Mesenchymal stem cell (in vitro differentiated cells and primary cell): ENCODE measurements at regions not wholly inside any gene's neighbourhood (a gene's known extent, or its start where the extent isn't known, plus 50 kb on each side); places are given as distances from the start of the nearest gene placed in this dataset.

Experiments
- DNase-seq: peaks from one replicate; pipeline ENCODE4 v3.0.0-alpha.2; 2013
- H2AFZ ChIP-seq: one replicate; pipeline ENCODE4 v1.6.1; 2013; ENCODE audit warnings: low read depth, mild to moderate bottlenecking, control low read depth, inconsistent platforms, low read length, moderate library complexity
- H2AK5ac ChIP-seq: 2 replicates; pipeline ENCODE4 v1.6.1; 2013; ENCODE audit warnings: low read length, moderate library complexity, mild to moderate bottlenecking, inconsistent platforms; ENCODE audit not compliant: severe bottlenecking
- H2BK120ac ChIP-seq: one replicate; pipeline ENCODE4 v1.6.1; 2013; ENCODE audit warnings: low read depth, mild to moderate bottlenecking, inconsistent platforms, low read length, moderate library complexity
- H2BK12ac ChIP-seq, 2 experiments: one replicate each; pipeline ENCODE4 v1.6.1; 2013; ENCODE audit warnings: inconsistent platforms in 2 of 2, low read length in 2 of 2, mild to moderate bottlenecking in 2 of 2, moderate library complexity in 2 of 2, control low read depth in 1 of 2
- H2BK15ac ChIP-seq: one replicate; pipeline ENCODE4 v1.6.1; 2013; ENCODE audit warnings: mild to moderate bottlenecking, low read depth, inconsistent platforms; ENCODE audit not compliant: poor library complexity, severe bottlenecking
- H2BK5ac ChIP-seq: 2 replicates; pipeline ENCODE4 v1.6.1; 2013; ENCODE audit warnings: low read depth, mild to moderate bottlenecking, low read length, control low read depth, inconsistent platforms; ENCODE audit not compliant: poor library complexity, severe bottlenecking
- H3K14ac ChIP-seq, 2 experiments: one replicate each; pipeline ENCODE4 v1.6.1; 2013; ENCODE audit warnings: inconsistent platforms in 2 of 2, low read length in 2 of 2, control low read depth in 1 of 2, mild to moderate bottlenecking in 1 of 2, moderate library complexity in 1 of 2
- H3K18ac ChIP-seq, 2 experiments: one replicate each; pipeline ENCODE4 v1.6.1; 2013; ENCODE audit warnings: inconsistent platforms in 2 of 2, low read length in 2 of 2, control low read depth in 1 of 2, low read depth in 1 of 2, mild to moderate bottlenecking in 1 of 2
- H3K23ac ChIP-seq, 2 experiments: one replicate each; pipeline ENCODE4 v1.6.1; 2013; ENCODE audit warnings: inconsistent platforms in 2 of 2, low read length in 2 of 2, mild to moderate bottlenecking in 2 of 2, moderate library complexity in 2 of 2, control low read depth in 1 of 2
- H3K27ac ChIP-seq: 2 replicates; pipeline ENCODE4 v1.5.1; 2013; ENCODE audit warnings: mild to moderate bottlenecking, moderate library complexity, low read length, control low read depth, inconsistent platforms; ENCODE audit not compliant: poor library complexity, severe bottlenecking
- H3K27me3 ChIP-seq, 2 experiments: 2 replicates each; pipeline versions ENCODE4 v1.6.1 to v1.7.0; 2013; ENCODE audit warnings: low read length in 2 of 2, mild to moderate bottlenecking in 2 of 2, moderate library complexity in 2 of 2, control low read depth in 1 of 2, inconsistent platforms in 1 of 2; ENCODE audit not compliant: control insufficient read depth in 1 of 2, insufficient read depth in 1 of 2
- H3K36me3 ChIP-seq, 2 experiments: 2 replicates each; pipeline versions ENCODE4 v1.6.1 to v1.7.0; 2013; ENCODE audit warnings: low read length in 2 of 2, control low read depth in 1 of 2, inconsistent platforms in 1 of 2, low read depth in 1 of 2, mild to moderate bottlenecking in 1 of 2; ENCODE audit not compliant: insufficient read depth in 2 of 2, control insufficient read depth in 1 of 2
- H3K4ac ChIP-seq, 2 experiments: one replicate each; pipeline ENCODE4 v1.6.1; 2013; ENCODE audit warnings: inconsistent platforms in 2 of 2, low read length in 2 of 2, mild to moderate bottlenecking in 2 of 2, moderate library complexity in 2 of 2, control low read depth in 1 of 2, low read depth in 1 of 2
- H3K4me1 ChIP-seq: 2 replicates; pipeline ENCODE4 v1.6.1; 2013; ENCODE audit warnings: low read depth, low read length, control low read depth; ENCODE audit not compliant: control insufficient read depth, insufficient read depth
- H3K4me2 ChIP-seq: 2 replicates; pipeline ENCODE4 v1.6.1; 2013; ENCODE audit warnings: low read length, mild to moderate bottlenecking, inconsistent platforms; ENCODE audit not compliant: poor library complexity, severe bottlenecking
- H3K4me3 ChIP-seq, 2 experiments: 2 replicates each; pipeline versions ENCODE4 v1.5.1 to v1.7.0; 2013; ENCODE audit warnings: low read length in 2 of 2, mild to moderate bottlenecking in 2 of 2, control low read depth in 1 of 2, low read depth in 1 of 2; ENCODE audit not compliant: insufficient read depth in 1 of 2
- H3K79me1 ChIP-seq: replicated peaks from 2 replicates; pipeline ENCODE4 v1.6.1; 2013; ENCODE audit warnings: mild to moderate bottlenecking, control low read depth, low read length, inconsistent platforms; ENCODE audit not compliant: poor library complexity, severe bottlenecking
- H3K9ac ChIP-seq: 2 replicates; pipeline ENCODE4 v1.7.0; 2013; ENCODE audit warnings: mild to moderate bottlenecking, low read length, moderate library complexity
- H3K9me3 ChIP-seq: 2 replicates; pipeline ENCODE4 v1.7.0; 2013; ENCODE audit warnings: mild to moderate bottlenecking, low read length; ENCODE audit not compliant: control insufficient read depth
- H4K8ac ChIP-seq: one replicate; pipeline ENCODE4 v1.6.1; 2013; ENCODE audit warnings: inconsistent platforms, mild to moderate bottlenecking, low read length, moderate library complexity
- H4K91ac ChIP-seq: one replicate; pipeline ENCODE4 v1.6.1; 2013; ENCODE audit warnings: mild to moderate bottlenecking, low read length, inconsistent platforms
- WGBS: methylation state at CpG from one replicate; pipeline ENCODE4 v1.1.7; 2013; ENCODE audit warnings: mixed read lengths; 5-methylcytosine and 5-hydroxymethylcytosine counted together

- Histone ChIP-seq H2AK5ac (no peak overlapping the region), H3K36me3 (no peaks in the 10 kb centered on the region), H2AFZ (no peak overlapping the region), H3K4me2 (no peak overlapping the region), H3K79me1 (no peaks in the 10 kb centered on the region), H3K4me1 (no peaks in the 10 kb centered on the region), H3K4me3 (no peak overlapping the region), H2BK120ac (no peak overlapping the region), H3K9ac (no peak overlapping the region), H3K18ac (peak overlapping the region in 1 of 2 experiments; percentile 46), H4K8ac (no peak overlapping the region), H3K23ac (no peak overlapping the region), H3K9me3 (no peaks in the 10 kb centered on the region), H3K27me3 (no peaks in the 10 kb centered on the region), H4K91ac (no peak overlapping the region), H2BK5ac (no peak overlapping the region), H2BK12ac (no peak overlapping the region), H3K27ac (no peak overlapping the region), H3K14ac (peak overlapping the region in 1 of 2 experiments; percentile 61), H2BK15ac (no peak overlapping the region), H3K4ac (no peak overlapping the region)
- DNase-seq = peak; percentile 10
- WGBS = 34% methylated on average over 3 of the region's 6 CpGs
Measured at GRCh38 chr13:109500146-109500773, 286.1 kb downstream of the IRS2 start.

GRCh38 chr13:109497917-109498316 is 288.5 kb downstream of the IRS2 start:
- Histone ChIP-seq H3K9ac (no peak overlapping the region), H3K23ac (no peak overlapping the region), H2AK5ac (no peak overlapping the region), H3K4ac (no peak overlapping the region), H2BK120ac (no peak overlapping the region), H3K9me3 (no peaks in the 10 kb centered on the region), H3K27me3 (no peaks in the 10 kb centered on the region), H2AFZ (no peak overlapping the region), H4K8ac (no peak overlapping the region), H3K36me3 (no peaks in the 10 kb centered on the region), H3K27ac (no peak overlapping the region), H2BK15ac (no peak overlapping the region), H3K14ac (no peak overlapping the region), H3K4me1 (no peaks in the 10 kb centered on the region), H4K91ac (no peak overlapping the region), H2BK5ac (no peak overlapping the region), H3K4me3 (no peak overlapping the region), H2BK12ac (no peak overlapping the region), H3K79me1 (no peaks in the 10 kb centered on the region), H3K18ac (no peak overlapping the region), H3K4me2 (no peak overlapping the region)
- DNase-seq = no peak
- WGBS = 98% methylated on average over 10 of the region's 10 CpGs

GRCh38 chr13:109496216-109496615 is 290.2 kb downstream of the IRS2 start:
- H2BK120ac ChIP-seq = no peak overlapping the region
- no peak for DNase-seq
- no peak overlapping the region for H3K18ac ChIP-seq
- H3K4ac ChIP-seq = no peak overlapping the region
- no peaks in the 10 kb centered on the region for H3K9me3 ChIP-seq
- H3K36me3 ChIP-seq = no peaks in the 10 kb centered on the region
- no peak overlapping the region for H3K9ac ChIP-seq
- H3K27ac ChIP-seq = no peak overlapping the region
- H3K14ac ChIP-seq = no peak overlapping the region
- H2BK15ac ChIP-seq = no peak overlapping the region
- H3K4me2 ChIP-seq = no peak overlapping the region
- H3K4me3 ChIP-seq = no peak overlapping the region
- no peak overlapping the region for H2AFZ ChIP-seq
- H2BK12ac ChIP-seq = no peak overlapping the region
- no peak overlapping the region for H2AK5ac ChIP-seq
- H3K23ac ChIP-seq = no peak overlapping the region
- H4K91ac ChIP-seq = peak overlapping the region; percentile 56
- no peak overlapping the region for H4K8ac ChIP-seq
- H3K79me1 ChIP-seq = no peaks in the 10 kb centered on the region
- H3K27me3 ChIP-seq = no peaks in the 10 kb centered on the region
- no peak overlapping the region for H2BK5ac ChIP-seq
- no peaks in the 10 kb centered on the region for H3K4me1 ChIP-seq
- 95% methylated on average over 7 of the region's 7 CpGs for WGBS

- H3K18ac ChIP-seq = peak overlapping the region in 1 of 2 experiments; percentile 12
- H3K27ac ChIP-seq = no peak overlapping the region
- no peaks in the 10 kb centered on the region for H3K9me3 ChIP-seq
- peak; percentile 58 for DNase-seq
- H3K4me2 ChIP-seq = no peak overlapping the region
- no peak overlapping the region for H3K23ac ChIP-seq
- H3K14ac ChIP-seq = no peak overlapping the region
- H2BK120ac ChIP-seq = no peak overlapping the region
- no peak overlapping the region for H4K91ac ChIP-seq
- H2BK15ac ChIP-seq = no peak overlapping the region
- H3K9ac ChIP-seq = no peak overlapping the region
- H3K4me3 ChIP-seq = no peak overlapping the region
- no peak overlapping the region for H2AFZ ChIP-seq
- H3K4ac ChIP-seq = no peak overlapping the region
- H3K4me1 ChIP-seq = no peaks in the 10 kb centered on the region
- WGBS = 94% methylated on average over 5 of the region's 9 CpGs
- H4K8ac ChIP-seq = no peak overlapping the region
- no peak overlapping the region for H2BK5ac ChIP-seq
- no peaks in the 10 kb centered on the region for H3K36me3 ChIP-seq
- no peak overlapping the region for H2AK5ac ChIP-seq
- H3K79me1 ChIP-seq = no peaks in the 10 kb centered on the region
- no peak overlapping the region for H2BK12ac ChIP-seq
- no peaks in the 10 kb centered on the region for H3K27me3 ChIP-seq
Measured at GRCh38 chr13:109494925-109495369, 291.4 kb downstream of the IRS2 start.
